ENCODE measurements at regions not wholly inside any gene's neighbourhood (a gene's known extent, or its start where the extent isn't known, plus 50 kb on each side); places are given as distances from the start of the nearest gene placed in this dataset.

GRCh38 chr5:130805648-130806047, 359.4 kb downstream of the HINT1 start:
- DNase-seq (ENCODE audit: low spot score in 2 of 2) = no peak
- Histone ChIP-seq H3K9me3 (no peaks in the 10 kb centered on the region), H3K27ac (no peak overlapping the region), H3K4me1 (no peaks in the 10 kb centered on the region), H3K27me3 (no peaks in the 10 kb centered on the region), H3K4me3 (no peak overlapping the region), H3K36me3 (no peaks in the 10 kb centered on the region)
- TF ChIP-seq EP300 (IDR thresholded peaks at IDR 0.05) = no peak
- no peak for TF ChIP-seq POLR2AphosphoS5 (IDR thresholded peaks at IDR 0.05)
- no peak for TF ChIP-seq POLR2A (IDR thresholded peaks at IDR 0.05)
- TF ChIP-seq, protein P1, sequence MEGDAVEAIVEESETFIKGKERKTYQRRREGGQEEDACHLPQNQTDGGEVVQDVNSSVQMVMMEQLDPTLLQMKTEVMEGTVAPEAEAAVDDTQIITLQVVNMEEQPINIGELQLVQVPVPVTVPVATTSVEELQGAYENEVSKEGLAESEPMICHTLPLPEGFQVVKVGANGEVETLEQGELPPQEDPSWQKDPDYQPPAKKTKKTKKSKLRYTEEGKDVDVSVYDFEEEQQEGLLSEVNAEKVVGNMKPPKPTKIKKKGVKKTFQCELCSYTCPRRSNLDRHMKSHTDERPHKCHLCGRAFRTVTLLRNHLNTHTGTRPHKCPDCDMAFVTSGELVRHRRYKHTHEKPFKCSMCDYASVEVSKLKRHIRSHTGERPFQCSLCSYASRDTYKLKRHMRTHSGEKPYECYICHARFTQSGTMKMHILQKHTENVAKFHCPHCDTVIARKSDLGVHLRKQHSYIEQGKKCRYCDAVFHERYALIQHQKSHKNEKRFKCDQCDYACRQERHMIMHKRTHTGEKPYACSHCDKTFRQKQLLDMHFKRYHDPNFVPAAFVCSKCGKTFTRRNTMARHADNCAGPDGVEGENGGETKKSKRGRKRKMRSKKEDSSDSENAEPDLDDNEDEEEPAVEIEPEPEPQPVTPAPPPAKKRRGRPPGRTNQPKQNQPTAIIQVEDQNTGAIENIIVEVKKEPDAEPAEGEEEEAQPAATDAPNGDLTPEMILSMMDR (IDR thresholded peaks at IDR 0.05) = no peak
- WGBS = 3% methylated on average over 1 of the region's 2 CpGs

DNA sequence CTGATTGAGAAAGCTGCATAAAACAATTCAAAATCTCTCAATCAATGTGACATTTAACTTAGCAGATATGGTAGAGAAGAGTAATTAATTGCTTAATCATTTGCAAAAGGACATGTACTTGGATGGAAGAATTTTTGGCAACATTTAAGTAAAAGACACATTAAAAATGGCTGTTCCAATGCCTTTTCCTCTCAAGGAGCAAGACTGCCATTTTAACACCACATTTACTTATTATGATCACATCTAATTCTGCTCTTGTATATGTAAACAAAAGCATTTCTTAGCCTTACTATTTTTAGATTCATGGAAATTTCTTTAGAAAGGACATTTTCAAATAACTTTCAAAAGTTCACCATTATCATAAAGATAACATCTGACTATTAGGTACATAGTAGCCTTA, 360.0 kb downstream of the HINT1 start:
- TF ChIP-seq POLR2AphosphoS5 (IDR thresholded peaks at IDR 0.05) = no peak
- TF ChIP-seq POLR2A (IDR thresholded peaks at IDR 0.05) = no peak
- no peak for TF ChIP-seq EP300 (IDR thresholded peaks at IDR 0.05)
- TF ChIP-seq, protein P1 (IDR thresholded peaks at IDR 0.05) = no peak
- Histone ChIP-seq H3K4me1 (no peaks in the 10 kb centered on the region), H3K9me3 (no peaks in the 10 kb centered on the region), H3K36me3 (no peaks in the 10 kb centered on the region), H3K27me3 (no peaks in the 10 kb centered on the region), H3K4me3 (no peak overlapping the region), H3K27ac (no peak overlapping the region)
- DNase-seq (ENCODE audit: low spot score in 2 of 2) = no peak

DNA sequence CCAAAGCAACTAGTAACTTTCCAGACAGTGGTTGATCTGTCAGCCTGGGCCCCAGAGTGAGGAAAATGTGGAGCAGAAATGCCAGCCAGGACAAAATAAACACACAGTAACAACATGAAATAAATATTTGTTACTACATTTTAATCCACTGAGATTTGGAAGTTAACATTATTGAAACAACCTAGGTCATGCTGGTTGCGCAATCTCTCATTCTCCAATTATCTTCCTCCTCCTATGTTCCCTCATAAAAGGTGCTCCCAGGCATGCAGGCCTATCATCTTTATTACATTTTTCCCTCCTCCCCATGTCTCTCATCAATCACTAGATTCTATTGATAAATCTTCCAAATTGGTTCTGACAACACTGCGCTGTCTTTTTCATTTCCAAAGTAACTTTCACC, 363.1 kb downstream of the HINT1 start:
- Histone ChIP-seq H3K27me3 (no peaks in the 10 kb centered on the region), H3K4me3 (no peak overlapping the region), H3K9me3 (peaks cover 5% of the 10 kb centered on the region), H3K27ac (no peak overlapping the region), H3K36me3 (no peaks in the 10 kb centered on the region), H3K4me1 (no peaks in the 10 kb centered on the region)
- TF ChIP-seq, protein P1 (IDR thresholded peaks at IDR 0.05) = no peak
- TF ChIP-seq POLR2AphosphoS5 (IDR thresholded peaks at IDR 0.05) (no peak), EP300 (IDR thresholded peaks at IDR 0.05) (no peak), POLR2A (IDR thresholded peaks at IDR 0.05) (no peak)
- no peak for DNase-seq (ENCODE audit: low spot score in 2 of 2)
- WGBS = 94% methylated on average over 2 of the region's 2 CpGs

DNA sequence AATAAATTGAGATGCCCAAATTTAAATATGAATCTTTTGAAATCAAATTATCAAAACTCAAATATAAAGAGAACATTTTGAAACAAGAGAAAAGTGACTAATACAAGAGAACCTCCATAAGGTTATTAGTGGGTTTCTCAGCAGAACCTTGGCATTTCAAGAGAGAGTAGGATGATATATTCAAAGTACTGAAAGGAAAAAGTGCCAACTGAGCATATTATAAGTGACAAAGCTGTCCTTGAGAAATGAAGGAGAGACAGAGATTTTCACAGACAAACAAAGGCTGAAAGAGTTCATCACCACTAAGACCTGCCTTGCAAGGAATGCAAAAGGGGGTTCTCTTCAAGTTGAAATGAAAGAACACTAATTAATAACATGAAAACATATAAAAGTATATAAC, 366.0 kb downstream of the HINT1 start:
- TF ChIP-seq POLR2A (IDR thresholded peaks at IDR 0.05) (no peak), POLR2AphosphoS5 (IDR thresholded peaks at IDR 0.05) (no peak), EP300 (IDR thresholded peaks at IDR 0.05) (no peak)
- TF ChIP-seq, protein P1 (IDR thresholded peaks at IDR 0.05) = no peak
- no peaks in the 10 kb centered on the region for H3K4me1 ChIP-seq
- H3K4me3 ChIP-seq = no peak overlapping the region
- H3K27me3 ChIP-seq = no peaks in the 10 kb centered on the region
- H3K9me3 ChIP-seq = peaks cover 5% of the 10 kb centered on the region
- no peak for DNase-seq (ENCODE audit: low spot score in 2 of 2)
- no peaks in the 10 kb centered on the region for H3K36me3 ChIP-seq
- no peak overlapping the region for H3K27ac ChIP-seq

GRCh38 chr5:130797303-130797702, 367.8 kb downstream of the HINT1 start:
- DNase-seq (ENCODE audit: low spot score in 2 of 2) = no peak
- Histone ChIP-seq H3K27me3 (no peaks in the 10 kb centered on the region), H3K36me3 (no peaks in the 10 kb centered on the region), H3K4me1 (no peaks in the 10 kb centered on the region), H3K4me3 (no peak overlapping the region), H3K9me3 (peaks cover 5% of the 10 kb centered on the region), H3K27ac (no peak overlapping the region)
- TF ChIP-seq, protein P1 (IDR thresholded peaks at IDR 0.05) = no peak
- TF ChIP-seq POLR2AphosphoS5 (IDR thresholded peaks at IDR 0.05) (no peak), POLR2A (IDR thresholded peaks at IDR 0.05) (no peak), EP300 (IDR thresholded peaks at IDR 0.05) (no peak)
- 82% methylated on average over 3 of the region's 3 CpGs for WGBS
